ENCODE measurements at regions not wholly inside any gene's neighbourhood (a gene's known extent, or its start where the extent isn't known, plus 50 kb on each side); places are given as distances from the start of the nearest gene placed in this dataset.

DNA sequence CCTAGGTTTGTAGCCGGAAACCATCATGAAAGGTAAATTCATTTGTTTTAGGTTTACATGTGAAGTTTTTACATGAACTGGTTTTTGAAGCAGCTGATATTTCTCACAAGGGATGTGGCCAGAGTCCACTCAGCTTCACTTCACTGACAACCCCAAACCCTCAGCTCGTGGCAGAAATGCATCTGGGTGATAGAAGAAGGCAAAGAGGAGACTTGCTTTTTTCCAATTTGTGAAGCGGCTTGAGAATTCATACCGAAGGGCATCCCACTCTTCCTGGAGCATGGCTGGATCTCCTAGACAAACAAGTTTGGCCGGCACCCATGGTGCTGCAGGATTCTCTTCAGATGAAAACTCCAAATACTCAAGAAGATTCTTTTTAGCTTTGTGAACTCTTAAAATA, 392.8 kb upstream of the CNR1 start:
- no peak for DNase-seq

DNA sequence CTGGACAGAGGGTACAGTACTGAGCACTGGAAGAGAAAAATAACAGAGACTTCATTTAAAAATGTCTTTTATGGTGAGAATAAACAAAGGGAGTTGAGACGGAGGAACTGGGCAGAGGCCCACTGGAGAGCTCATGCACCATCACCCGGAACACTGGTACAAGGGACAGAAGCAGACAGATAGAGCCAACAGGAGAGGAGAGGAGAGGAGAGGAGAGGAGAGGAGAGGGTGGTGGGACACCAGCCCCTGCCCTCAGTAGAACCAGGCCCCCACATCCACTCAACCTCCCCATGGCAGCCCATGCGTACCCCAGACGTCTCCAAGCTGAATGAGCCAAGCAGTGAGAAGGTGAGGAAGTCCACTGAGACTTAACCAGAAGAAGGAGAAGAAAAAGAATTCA, 390.5 kb upstream of the CNR1 start:
- DNase-seq, result no peak

GRCh38 chr6:88548891-88549505, 382.9 kb upstream of the CNR1 start:
- DNase-seq, result no peak

DNA sequence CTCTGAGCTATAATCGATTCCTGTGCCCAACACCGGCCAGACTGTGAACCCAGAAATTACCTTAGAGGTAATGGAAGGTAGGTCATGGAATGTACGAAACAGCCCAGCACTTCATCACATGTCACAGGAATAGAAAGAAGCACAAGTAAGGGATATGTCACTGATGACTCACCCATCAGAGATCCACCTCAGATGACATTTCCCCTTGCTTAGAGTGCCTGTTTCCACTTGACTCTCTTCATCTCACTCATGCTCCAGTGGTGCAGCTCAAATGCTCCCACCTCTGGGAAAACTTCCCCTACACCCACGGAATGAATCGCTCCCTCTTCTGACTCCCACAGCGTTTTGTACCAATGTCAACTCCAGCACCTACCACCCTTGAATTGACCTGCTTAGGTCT, 381.6 kb upstream of the CNR1 start:
- no peak for DNase-seq

DNA sequence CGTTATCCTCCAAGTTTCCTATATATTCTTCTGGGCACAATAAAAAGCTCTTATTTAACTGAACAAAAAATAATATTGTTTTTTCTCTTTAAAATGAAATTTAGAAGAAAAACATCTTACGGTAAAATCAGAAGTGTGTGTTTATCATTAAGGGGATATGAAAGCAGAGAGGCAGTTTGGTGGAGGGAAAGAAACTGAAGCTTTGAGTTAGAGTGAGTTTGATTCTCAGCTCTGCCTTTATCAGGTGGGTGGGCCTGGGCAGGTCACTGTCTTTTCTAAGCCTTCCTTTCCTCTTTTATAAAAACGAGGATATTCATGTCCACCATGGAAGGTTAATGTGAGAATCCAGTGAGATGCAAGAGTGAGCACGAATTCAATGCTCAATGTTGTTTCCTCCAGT, 379.8 kb upstream of the CNR1 start:
- no peak for DNase-seq

DNA sequence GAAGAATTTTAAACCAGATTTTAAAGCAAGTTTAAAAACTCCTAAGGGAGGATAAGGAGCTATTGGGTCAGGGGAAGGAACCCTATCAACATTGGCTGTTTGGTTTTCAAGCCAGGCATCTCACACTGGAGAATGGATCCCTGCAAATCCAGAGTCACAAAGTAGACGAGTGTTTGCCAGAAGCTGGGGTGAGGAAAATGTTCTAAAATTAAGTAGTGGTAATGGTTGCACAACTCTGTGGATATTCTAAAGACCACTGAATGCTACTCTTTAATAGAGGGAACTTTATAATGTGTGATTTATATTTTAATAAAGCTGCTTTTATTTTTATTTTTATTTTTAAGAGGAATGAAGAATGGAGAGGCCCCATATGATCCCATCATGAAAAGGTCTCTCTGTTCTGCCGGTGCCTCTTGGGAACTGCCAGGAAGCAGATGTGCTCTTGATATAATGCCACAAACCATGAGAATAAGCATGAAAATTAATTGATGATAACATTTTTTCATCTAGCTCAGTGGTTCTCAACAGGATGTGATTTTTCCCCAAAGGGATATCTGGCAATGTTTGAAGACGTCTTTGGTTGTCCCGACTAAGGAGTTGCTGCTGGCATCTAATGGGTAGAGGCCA, 379.0 kb upstream of the CNR1 start:
- no peak for DNase-seq

GRCh38 chr6:88539295-88539764, 373.2 kb upstream of the CNR1 start:
- DNase-seq, result no peak

DNA sequence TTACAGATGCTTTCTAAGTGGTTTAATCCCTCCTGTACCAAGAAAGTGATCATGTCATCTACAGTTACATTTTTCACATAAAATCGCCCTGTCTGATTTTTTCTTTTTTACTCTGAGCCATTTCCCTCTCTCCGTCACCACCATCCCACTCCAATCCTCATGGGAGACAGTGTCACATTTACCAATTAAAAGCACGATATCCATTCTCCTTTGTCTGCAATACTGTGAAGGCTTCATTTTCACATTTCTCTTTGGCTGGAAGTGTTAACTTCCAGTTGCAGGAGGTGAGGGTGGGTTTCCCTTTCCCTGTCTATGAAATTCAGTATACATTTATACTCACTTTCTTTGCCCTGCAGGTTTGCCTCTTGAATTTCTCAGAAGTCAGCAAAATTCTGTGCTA, 372.7 kb upstream of the CNR1 start:
- no peak for DNase-seq

DNA sequence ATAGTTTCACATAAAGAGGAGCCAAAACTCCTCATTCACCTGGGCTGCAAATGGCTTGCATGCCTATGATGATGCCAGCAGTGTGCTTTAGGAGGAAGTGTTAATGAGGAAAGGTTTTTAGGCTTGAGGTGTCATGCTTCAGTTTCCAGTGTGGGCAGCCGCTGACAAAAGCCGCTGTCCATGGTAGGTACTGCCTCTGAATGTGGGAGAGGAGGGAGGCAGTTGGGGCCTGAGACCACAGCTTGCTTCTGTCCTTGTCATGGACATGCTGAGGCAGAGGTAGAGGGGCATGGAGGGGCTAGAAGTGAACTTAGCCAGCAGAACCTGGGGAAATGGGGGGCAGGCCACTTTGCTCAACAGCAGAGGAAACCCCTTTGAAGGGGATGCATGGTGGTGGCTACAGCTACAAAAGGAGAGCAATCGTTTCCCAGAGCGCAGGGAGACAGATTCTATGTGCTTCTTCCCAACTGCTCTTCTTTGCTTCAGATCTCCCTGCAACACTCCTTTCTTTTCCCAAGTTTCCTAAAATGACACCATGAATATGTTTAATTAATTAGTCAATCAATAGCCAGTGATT, 372.1 kb upstream of the CNR1 start:
- DNase-seq, result peak; percentile 60

GRCh38 chr6:88536071-88536625, 370.0 kb upstream of the CNR1 start:
- no peak for DNase-seq

DNA sequence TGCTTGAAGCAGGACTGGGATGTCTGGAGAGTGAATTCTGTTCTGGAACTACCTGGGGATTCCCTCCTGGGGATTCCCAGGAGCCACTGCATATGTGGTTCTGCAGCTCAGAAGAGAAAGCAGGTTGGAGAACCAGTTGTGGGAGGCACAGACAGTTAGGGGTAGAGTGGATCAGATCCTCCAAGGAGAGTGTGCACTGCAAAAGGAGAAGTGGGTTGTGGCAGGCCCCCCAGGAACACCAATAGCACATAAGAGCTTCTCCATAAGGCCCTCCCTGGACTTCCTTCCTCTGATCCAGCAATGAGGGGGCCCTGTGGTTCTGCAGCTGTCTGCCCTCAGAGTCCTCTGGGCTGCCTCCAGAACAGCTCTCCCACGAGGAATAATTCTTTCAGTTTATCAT, 369.2 kb upstream of the CNR1 start:
- no peak for DNase-seq

DNA sequence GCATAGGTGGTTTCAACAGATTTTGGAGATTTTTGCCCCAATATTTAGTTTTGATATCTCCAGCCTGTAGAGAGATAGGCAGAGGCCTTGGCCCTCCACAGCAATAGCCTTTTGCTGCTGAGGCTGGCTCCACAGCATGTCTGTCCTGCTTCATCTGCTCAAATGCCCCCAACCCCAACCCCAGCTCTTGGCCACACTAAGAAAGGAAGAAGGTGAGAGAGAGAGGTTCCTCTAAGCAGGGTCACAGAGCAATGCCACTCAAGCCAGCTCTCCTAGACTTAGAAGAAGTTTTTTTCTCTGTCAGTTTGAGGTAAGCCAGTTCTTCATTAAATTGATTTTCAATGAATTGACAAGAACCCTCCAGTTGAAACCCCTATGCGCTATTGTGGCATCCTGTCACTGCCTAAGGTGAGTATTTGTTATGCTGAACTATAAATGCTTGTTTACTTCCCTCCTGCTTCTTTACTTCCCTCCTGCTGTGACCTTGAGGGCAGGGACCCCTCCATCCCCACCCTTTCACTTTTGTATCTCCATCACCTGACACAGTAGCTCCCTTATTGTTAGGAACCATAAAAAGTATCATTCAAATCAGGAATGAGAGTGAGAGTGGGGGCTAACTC, 366.2 kb upstream of the CNR1 start:
- no peak for DNase-seq

- DNase-seq, result no peak
Measured at GRCh38 chr6:88529726-88530125, 363.6 kb upstream of the CNR1 start.

DNA sequence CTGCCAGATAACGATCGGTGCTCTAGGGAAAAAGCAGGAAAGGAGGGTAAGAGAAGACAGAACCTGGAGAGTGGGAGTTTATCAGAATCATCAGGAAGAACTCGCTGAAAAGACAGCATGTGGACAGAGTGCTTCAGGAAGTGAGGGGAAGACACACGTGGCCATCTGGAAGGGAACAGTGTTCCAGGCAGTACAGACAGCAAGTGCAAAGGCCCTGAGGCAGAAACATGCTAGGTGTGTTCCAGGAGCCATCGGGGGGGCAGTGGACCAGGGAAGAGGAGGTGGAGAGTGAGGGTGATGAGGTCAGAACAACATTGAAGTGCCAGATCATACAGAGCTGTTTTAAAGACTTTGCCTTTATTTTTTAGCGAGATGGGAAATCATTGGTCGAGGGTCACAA, 354.3 kb upstream of the CNR1 start:
- DNase-seq, result no peak

DNA sequence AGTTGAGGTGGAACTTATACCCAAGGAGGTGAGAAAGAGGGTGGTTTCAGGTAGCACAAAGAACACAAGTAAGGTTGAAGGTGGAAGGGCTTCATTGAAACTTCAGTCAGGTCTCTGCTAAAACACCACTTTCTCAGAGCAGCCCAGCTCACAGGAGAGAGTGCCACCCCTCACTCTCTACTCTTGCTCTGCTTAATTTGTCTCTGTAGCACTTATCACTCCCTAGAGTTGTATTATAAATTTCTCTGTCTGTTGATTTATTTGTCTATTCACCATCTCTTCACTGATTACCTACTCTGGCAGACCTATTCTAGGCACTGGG, 353.8 kb upstream of the CNR1 start:
- no peak for DNase-seq

GRCh38 chr6:88519301-88520016, 353.3 kb upstream of the CNR1 start:
- peak; percentile 31 for DNase-seq

DNA sequence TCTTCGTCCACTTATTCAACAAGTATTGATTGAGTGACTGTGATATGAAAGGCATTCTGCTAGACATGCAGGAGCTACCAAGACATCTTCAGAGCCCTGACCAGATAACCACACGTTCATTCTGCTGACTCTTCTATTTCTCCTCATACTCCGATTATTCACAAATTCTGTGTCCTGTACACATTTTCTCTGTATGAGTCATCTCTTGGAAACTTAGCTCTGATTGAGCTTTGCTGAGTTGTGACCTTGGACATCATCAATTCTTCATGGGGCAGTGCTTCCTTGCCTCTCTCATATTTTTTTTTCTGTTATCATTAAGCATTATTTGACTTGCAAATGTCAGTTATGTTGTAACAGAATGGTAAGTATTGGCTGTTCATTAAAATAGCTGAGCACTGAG, 351.6 kb upstream of the CNR1 start:
- no peak for DNase-seq

GRCh38 chr6:88513920-88514319, 347.8 kb upstream of the CNR1 start:
- no peak for DNase-seq

- DNase-seq, result no peak
Measured at GRCh38 chr6:88513471-88513870, 347.3 kb upstream of the CNR1 start.

- DNase-seq, result no peak
Measured at GRCh38 chr6:88512951-88513350, 346.8 kb upstream of the CNR1 start.

DNA sequence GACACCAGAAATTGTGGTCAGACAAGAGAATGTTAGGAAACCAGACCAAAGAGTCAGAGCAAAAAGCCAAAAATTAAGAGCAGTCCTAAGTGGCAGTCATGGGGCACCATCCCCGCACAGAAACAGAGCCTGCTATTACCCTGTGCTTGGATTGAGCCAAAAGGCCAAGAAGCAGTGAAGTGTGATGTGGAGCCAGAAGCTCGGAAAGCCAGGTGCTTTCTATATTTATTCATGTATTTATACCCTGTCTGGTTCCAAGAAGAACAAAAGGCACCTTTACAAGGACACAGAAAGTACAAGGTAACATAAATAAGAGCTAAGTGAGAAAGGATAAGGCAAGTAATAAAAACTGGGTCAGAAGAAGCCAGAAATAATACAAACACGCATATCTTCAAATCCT, 336.2 kb upstream of the CNR1 start:
- DNase-seq, result no peak

GRCh38 chr6:88499845-88500699, 333.9 kb upstream of the CNR1 start:
- no peak for DNase-seq

All from left kidney (tissue), 1 donor.